GM12865 (cell line): ENCODE measurements at regions not wholly inside any gene's neighbourhood (a gene's known extent, or its start where the extent isn't known, plus 50 kb on each side); places are given as distances from the start of the nearest gene placed in this dataset.

Experiments
- DNase-seq: peaks from one replicate; pipeline ENCODE4 v3.0.0; 2010; ENCODE audit warnings: low read depth
- H3K4me3 ChIP-seq: 2 replicates; pipeline ENCODE4 v1.5.1; 2011; ENCODE audit warnings: mild to moderate bottlenecking, low read depth, low read length, control low read depth
- TF ChIP-seq, protein P1 (sequence below): IDR thresholded peaks from 2 replicates; pipeline ENCODE4 v1.5.1; 2011; ENCODE audit warnings: low read length, control low read depth, low read depth, inconsistent platforms; ENCODE audit not compliant: insufficient read depth; ENCODE audit errors: missing control alignments

- H3K4me3 ChIP-seq, result no peak overlapping the region
- TF ChIP-seq, protein P1, sequence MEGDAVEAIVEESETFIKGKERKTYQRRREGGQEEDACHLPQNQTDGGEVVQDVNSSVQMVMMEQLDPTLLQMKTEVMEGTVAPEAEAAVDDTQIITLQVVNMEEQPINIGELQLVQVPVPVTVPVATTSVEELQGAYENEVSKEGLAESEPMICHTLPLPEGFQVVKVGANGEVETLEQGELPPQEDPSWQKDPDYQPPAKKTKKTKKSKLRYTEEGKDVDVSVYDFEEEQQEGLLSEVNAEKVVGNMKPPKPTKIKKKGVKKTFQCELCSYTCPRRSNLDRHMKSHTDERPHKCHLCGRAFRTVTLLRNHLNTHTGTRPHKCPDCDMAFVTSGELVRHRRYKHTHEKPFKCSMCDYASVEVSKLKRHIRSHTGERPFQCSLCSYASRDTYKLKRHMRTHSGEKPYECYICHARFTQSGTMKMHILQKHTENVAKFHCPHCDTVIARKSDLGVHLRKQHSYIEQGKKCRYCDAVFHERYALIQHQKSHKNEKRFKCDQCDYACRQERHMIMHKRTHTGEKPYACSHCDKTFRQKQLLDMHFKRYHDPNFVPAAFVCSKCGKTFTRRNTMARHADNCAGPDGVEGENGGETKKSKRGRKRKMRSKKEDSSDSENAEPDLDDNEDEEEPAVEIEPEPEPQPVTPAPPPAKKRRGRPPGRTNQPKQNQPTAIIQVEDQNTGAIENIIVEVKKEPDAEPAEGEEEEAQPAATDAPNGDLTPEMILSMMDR, result no peak
- no peak for DNase-seq
These were observed 265.1 kb downstream of the NFKBIZ start for GRCh38 chr3:102114264-102114979.

GRCh38 chr3:102122527-102122926 is 273.2 kb downstream of the NFKBIZ start:
- TF ChIP-seq, protein P1, result no peak

DNA sequence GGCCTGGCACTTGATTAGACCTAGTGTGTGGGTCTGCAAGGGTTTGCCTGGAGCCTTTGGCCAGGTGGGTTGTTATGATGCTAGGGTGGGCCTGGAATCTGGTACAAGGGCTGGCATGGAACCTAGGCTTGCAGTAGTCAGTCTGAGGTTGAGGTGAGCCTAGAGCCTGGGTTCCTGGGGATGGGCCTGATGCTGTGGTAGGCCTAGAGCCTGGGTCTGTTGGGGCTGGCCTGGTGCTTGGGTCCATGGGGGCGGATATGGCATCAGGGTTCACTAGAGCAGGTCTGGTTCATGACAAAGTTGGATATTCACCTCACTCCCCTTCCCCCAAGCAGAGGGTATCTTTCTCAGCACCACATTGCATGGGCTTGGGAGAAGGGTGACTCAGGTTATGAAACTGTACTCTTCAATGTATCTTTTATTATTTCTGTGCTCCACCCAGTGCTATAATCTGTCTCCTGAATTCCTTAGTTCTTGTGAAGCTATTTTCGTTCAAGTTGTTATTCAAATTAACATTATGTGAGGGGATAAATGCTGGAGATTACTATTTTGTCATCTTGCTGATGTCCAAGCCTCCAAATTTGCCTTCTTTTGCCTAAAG is 274.4 kb downstream of the NFKBIZ start:
- no peak for DNase-seq
- TF ChIP-seq, protein P1, result no peak
- H3K4me3 ChIP-seq, result no peak overlapping the region

More at GRCh38 chr3:102122527-102122926, 273.2 kb downstream of the NFKBIZ start:
- no peak overlapping the region for H3K4me3 ChIP-seq
- DNase-seq, result no peak

- no peak overlapping the region for H3K4me3 ChIP-seq
- DNase-seq, result no peak
- TF ChIP-seq, protein P1, result no peak
These were observed 275.0 kb downstream of the NFKBIZ start for GRCh38 chr3:102124282-102124681.

GRCh38 chr3:102124704-102125103 is 275.4 kb downstream of the NFKBIZ start:
- H3K4me3 ChIP-seq, result no peak overlapping the region
- DNase-seq, result no peak
- TF ChIP-seq, protein P1, result no peak

DNA sequence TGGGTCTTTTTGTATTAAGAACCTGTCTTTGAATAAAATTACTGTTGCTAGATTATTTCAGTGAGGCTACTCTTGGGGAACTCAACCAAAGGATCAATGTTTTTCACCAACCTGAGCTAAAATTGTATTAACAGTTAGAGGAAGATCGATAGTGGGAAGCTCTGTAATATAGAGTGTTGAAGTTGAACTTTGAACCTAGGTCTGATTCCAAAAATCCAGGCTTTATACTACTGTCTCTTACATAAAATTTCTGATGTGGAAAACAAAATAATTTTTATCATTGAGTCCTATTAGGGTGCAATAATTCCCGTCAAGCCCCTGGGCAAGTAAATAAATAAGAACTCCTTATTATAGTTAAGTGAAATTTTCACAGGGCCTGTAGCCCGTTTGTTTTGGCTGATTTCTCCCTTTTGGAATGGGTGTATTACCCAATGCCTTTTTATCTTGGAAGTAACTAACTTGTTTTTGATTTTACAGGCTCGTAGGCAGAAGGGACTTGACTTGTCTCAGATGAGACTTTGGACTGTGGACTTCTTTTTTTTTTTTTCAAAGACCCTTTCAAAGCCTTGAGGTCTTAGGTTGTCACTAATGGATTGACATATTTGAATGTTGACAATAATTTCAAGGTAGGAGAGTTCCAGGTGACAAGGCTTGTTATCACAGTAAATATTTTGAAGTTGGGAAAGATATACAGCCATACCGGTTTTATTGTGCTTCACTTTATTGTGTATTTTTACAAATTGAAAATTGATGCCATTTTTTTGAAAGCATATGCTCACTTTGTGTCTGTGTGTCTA is 276.1 kb downstream of the NFKBIZ start:
- TF ChIP-seq, protein P1, result no peak
- DNase-seq, result no peak
- H3K4me3 ChIP-seq, result no peak overlapping the region
